ENCODE measurements at regions not wholly inside any gene's neighbourhood (a gene's known extent, or its start where the extent isn't known, plus 50 kb on each side); places are given as distances from the start of the nearest gene placed in this dataset.
A peak's percentile ranks its signal among the peaks of the same experiment; 100 is the strongest.
"Not testable (repeated sequence)": the region's sequence is repeated elsewhere in the genome, so short reads cannot be mapped to it uniquely, and the experiment has no call there.

DNA sequence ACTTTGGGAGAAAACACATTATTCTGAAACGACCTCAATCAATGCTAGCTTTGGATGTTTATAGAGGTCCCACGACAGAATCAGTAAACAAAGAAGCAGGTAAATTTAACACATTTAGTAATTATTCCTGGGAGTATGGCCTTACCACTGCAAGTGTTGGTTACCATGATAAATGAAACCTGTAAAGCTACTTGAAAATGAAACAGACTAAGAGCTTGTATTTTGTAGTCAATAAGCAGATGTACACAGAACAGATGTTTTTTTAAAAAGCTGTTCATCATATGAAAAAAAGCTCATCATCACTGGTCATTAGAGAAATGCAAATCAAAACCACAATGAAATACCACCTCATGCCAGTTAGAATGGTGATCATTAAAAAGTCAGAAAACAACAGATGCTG, 295.3 kb upstream of the XYLT1 start:
- no peaks in the 10 kb centered on the region for H3K9me3 ChIP-seq (ENCODE audit: control insufficient read depth, insufficient read depth, low read length)
- no peak overlapping the region for H3K9ac ChIP-seq (ENCODE audit: low read depth, low read length)
- H3K36me3 ChIP-seq (ENCODE audit: insufficient read depth, low read length): no peaks in the 10 kb centered on the region
- no peaks in the 10 kb centered on the region for H3K4me1 ChIP-seq (ENCODE audit: insufficient read depth, low read length)

DNA sequence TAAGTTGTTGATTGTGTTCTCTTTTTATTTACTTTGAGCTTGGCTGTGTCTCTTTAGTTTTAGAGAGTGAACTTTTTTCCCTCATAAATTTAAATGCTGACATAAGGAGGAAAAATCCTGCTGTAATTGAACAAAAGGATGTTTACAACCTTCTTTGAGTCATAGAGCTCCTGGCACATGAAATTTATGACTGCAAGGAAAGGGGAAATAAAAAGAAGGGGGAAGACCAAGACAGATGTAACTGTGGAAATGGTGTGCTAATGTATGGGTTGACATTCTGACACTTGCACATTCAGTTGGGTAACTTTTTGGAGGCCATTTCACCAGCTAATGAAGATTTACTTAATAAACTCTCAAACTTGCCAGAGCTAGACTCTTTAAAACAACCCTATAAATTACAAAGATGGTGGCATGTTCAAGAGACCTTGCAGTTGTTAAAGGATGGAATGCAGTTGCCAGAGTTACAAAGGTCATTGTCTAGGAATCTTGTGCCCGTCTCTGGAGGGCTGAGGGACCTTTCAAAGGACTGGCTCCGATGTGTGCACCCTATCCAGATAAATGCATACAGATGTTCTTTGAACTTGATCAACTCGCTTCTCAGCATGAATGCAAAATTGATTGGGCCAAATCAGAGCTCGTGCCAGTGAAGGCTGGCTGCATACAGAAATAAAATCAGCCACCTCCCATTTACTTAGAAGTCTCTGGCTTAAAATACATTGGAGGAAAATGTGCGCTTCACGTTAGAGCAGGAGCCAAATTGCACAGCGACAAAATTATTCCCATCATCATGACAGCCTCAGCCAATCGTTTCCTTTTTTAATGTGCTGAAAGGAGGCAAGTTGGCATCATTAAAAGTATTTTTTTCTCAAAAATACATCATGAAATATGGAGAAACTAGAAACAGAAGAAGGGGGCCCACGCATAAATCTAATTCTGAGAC, 289.0 kb upstream of the XYLT1 start:
- H3K36me3 ChIP-seq (ENCODE audit: insufficient read depth, low read length): no peaks in the 10 kb centered on the region
- peaks cover 9% of the 10 kb centered on the region for H3K4me1 ChIP-seq (ENCODE audit: insufficient read depth, low read length)
- no peaks in the 10 kb centered on the region for H3K9me3 ChIP-seq (ENCODE audit: control insufficient read depth, insufficient read depth, low read length)
- H3K9ac ChIP-seq (ENCODE audit: low read depth, low read length): no peak overlapping the region

DNA sequence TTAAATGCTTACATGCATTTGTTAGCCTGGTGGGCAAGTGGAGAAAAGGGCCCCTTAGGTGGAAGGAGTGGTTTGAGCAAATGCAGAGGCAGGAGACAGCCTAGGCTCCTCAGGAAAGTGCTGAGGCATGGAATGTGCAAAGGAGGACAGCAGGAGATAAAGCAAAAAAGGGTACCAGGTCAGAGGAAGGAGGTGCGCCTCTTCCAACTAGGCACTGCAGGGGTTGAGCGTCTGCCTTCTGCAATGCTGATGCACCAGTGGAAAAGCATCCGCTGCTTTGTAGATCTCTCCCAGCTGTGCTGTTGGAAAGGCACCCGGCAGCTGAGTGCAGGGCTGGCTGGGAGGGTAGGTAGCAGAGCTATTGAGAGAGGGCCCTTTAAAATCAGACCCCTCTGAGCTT, 287.0 kb upstream of the XYLT1 start:
- H3K36me3 ChIP-seq (ENCODE audit: insufficient read depth, low read length): no peaks in the 10 kb centered on the region
- H3K9me3 ChIP-seq (ENCODE audit: control insufficient read depth, insufficient read depth, low read length): no peaks in the 10 kb centered on the region
- H3K4me1 ChIP-seq (ENCODE audit: insufficient read depth, low read length): peaks cover 9% of the 10 kb centered on the region
- no peak overlapping the region for H3K9ac ChIP-seq (ENCODE audit: low read depth, low read length)

DNA sequence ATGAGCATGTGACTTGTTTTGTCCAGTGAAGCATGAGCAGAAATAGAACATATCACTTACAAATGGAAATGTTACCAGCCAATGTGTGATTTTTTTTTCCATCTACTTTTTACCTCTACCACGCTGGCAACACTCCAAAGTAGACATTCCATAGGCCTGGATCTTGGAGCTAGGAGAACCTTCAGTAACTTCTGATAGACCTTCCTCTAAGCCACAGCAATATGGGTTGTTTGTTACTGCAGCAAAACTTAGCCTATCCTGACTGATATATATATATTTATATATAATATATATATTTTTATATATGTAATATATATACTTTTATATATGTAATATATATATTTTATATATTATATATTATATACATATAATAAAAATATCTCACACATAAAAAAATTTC, 284.4 kb upstream of the XYLT1 start:
- Histone ChIP-seq H3K9ac (ENCODE audit: low read depth, low read length) (no peak overlapping the region), H3K4me1 (ENCODE audit: insufficient read depth, low read length) (peaks cover 9% of the 10 kb centered on the region), H3K36me3 (ENCODE audit: insufficient read depth, low read length) (no peaks in the 10 kb centered on the region), H3K9me3 (ENCODE audit: control insufficient read depth, insufficient read depth, low read length) (no peaks in the 10 kb centered on the region)

DNA sequence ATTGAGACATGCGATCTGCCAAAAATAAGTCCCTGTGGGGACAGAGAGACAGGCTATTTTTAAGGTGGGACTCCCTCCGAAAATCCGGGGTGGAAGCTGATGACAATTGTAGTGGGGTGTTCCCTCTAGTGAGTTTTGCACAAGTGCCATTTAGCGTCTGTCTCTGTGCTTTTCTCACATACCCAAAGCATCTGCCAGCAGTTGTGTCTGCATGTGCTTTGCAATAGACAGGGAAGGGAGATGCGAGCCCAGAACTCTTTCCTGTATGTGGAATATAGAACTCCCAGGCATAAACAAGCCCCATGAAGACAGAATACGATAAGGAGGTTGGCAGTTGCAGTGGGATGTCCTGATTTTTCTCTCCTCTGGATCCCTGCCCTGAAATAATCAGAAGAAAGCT, 282.7 kb upstream of the XYLT1 start:
- H3K9ac ChIP-seq (ENCODE audit: low read depth, low read length): no peak overlapping the region
- H3K4me1 ChIP-seq (ENCODE audit: insufficient read depth, low read length): peaks cover 4% of the 10 kb centered on the region
- no peaks in the 10 kb centered on the region for H3K36me3 ChIP-seq (ENCODE audit: insufficient read depth, low read length)
- no peaks in the 10 kb centered on the region for H3K9me3 ChIP-seq (ENCODE audit: control insufficient read depth, insufficient read depth, low read length)

DNA sequence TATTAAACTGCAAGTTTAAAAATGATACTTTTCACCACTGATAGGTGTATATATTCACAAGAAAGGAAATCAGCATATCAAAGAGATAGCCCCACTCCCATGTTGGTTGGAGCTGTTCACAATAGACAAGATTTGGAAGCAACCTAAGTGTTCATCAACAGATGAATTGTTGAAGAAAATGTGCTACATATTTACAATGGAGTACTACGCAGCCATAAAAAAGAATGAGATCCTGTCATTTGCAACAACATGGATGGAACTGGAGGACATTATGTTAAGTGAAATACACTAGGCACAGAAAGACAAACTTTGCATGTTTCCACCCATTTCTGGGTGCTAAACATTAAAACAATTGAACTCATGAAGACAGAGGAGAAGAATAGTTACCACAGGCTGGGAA, 278.9 kb upstream of the XYLT1 start:
- Histone ChIP-seq H3K4me1 (ENCODE audit: insufficient read depth, low read length) (peaks cover 12% of the 10 kb centered on the region), H3K9ac (ENCODE audit: low read depth, low read length) (no peak overlapping the region), H3K9me3 (ENCODE audit: control insufficient read depth, insufficient read depth, low read length) (no peaks in the 10 kb centered on the region), H3K36me3 (ENCODE audit: insufficient read depth, low read length) (no peaks in the 10 kb centered on the region)

DNA sequence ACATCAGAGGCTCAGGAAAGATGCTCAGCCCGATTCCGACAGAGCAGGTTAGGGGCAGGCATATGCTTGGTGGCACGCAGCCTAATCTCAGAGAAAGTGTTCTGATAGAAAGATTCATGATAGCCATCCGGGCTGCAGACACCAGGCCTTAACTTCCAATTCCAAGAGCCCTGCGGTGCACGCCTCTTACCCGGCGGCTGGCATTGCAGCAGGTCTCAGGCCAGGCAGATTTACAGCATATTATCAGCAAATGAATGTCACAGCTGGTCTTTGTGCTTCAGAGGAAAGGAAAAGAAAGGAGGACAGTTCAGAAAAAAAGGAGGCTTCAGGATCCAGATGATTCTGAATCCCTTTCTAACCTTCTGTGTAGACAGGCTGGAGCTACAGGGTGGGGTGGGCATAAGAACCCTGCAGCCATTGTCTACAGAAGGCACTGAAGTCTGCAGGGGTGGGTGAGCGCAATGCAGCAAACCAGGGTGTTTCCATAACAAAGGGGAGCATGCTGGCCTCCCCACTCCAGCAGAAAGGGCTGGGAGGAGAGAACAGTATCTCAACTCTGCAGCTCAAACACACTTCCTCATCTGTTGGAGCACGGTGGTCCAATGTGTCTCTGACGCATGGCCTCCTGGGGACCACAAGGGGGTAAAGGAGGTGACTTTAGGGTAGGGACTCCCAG, 277.4 kb upstream of the XYLT1 start:
- Histone ChIP-seq H3K36me3 (ENCODE audit: insufficient read depth, low read length) (no peaks in the 10 kb centered on the region), H3K4me1 (ENCODE audit: insufficient read depth, low read length) (peaks cover 21% of the 10 kb centered on the region), H3K9ac (ENCODE audit: low read depth, low read length) (no peak overlapping the region), H3K9me3 (ENCODE audit: control insufficient read depth, insufficient read depth, low read length) (no peaks in the 10 kb centered on the region)

DNA sequence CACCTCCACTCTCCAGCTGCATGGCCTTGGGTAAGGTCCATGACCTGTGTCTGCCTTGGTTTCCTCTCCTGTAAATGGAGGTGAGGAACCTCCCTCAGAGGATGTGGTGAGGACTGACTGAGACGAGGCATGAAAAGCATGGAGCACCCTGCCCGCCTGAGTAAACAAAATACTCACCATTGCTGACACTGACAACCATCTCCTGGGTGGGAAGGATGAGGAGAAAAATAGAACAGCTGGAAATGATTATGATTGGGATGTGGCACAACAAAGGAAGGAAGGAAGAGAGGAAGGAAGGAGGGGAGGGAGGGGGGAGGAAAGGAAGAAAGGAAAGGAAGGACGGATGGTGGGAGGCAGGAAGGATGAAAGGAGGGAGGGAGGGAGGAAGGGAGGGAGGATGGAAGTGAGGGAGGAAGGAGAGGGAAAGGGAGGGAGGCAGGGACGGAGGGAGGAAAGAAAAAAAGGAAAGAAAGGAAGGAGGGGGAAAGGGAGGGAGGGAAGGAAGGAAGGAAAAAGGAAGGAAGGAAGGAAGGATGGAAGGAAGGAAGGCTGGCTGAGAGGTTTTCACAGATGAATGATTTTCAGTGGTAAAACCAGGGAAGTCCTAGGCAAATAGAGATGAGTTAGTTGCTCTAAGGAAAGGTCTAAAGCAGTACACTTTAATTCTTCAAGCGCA, 276.5 kb upstream of the XYLT1 start:
- H3K9ac ChIP-seq (ENCODE audit: low read depth, low read length): no peak overlapping the region
- no peaks in the 10 kb centered on the region for H3K9me3 ChIP-seq (ENCODE audit: control insufficient read depth, insufficient read depth, low read length)
- no peaks in the 10 kb centered on the region for H3K36me3 ChIP-seq (ENCODE audit: insufficient read depth, low read length)
- peaks cover 21% of the 10 kb centered on the region for H3K4me1 ChIP-seq (ENCODE audit: insufficient read depth, low read length)

DNA sequence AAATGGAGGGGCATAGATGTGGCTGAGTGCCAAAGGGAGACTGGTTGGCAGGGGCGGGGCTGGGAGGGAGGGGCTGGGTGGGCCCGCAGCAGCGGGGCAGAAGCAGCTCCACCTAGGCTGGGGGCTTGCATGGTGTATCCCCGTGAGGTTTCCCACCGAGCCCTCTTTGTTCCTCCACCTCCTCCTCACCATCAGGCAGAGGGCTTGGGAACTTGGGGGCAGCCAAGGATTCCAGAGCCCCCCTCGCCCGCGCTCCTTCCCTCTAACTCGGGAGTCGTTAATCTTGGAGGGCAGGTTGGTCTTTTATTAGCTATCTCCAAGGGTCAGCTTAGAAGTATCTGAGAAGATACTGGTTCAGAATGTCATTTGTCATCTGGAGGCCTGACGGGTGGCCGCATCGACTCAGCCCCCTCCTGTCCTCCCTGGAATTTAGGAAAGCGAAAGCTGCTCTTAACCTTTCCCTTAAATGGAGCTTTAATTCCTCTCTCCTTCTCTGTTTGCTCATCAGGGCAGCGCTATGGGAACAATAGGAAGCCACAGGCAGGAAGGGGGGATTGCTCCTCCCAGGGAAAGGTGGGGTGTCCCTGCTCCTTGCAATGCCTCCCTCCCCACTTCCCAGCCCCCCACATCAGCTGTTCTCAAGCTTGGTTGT, 274.3 kb upstream of the XYLT1 start:
- Histone ChIP-seq H3K36me3 (ENCODE audit: insufficient read depth, low read length) (no peaks in the 10 kb centered on the region), H3K9ac (ENCODE audit: low read depth, low read length) (peak overlapping the region; percentile 21; the same call in 1 of the 2 replicates), H3K4me1 (ENCODE audit: insufficient read depth, low read length) (peaks cover 21% of the 10 kb centered on the region), H3K9me3 (ENCODE audit: control insufficient read depth, insufficient read depth, low read length) (no peaks in the 10 kb centered on the region)

DNA sequence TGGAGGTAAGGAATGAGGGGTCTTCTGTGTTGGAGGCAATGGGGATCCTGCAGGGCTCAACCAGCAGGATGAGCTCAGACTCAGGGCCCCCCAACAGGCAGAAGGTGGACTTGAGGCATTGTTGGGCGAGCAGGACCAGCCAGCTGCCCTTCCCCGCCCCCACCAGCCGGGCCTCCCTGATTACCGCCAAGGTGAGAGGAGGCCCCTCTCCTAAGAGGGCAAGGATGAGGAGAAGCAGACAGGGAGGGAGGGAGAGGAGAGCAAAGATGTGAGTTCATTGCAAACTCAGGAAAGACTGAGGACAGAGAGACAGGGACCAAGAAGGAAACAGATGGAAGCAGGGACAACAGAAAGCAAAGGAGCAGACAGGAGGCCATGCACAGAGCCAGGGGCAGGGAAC, 272.8 kb upstream of the XYLT1 start:
- Histone ChIP-seq H3K36me3 (ENCODE audit: insufficient read depth, low read length) (no peaks in the 10 kb centered on the region), H3K9me3 (ENCODE audit: control insufficient read depth, insufficient read depth, low read length) (no peaks in the 10 kb centered on the region), H3K4me1 (ENCODE audit: insufficient read depth, low read length) (peaks cover 21% of the 10 kb centered on the region), H3K9ac (ENCODE audit: low read depth, low read length) (no peak overlapping the region)

DNA sequence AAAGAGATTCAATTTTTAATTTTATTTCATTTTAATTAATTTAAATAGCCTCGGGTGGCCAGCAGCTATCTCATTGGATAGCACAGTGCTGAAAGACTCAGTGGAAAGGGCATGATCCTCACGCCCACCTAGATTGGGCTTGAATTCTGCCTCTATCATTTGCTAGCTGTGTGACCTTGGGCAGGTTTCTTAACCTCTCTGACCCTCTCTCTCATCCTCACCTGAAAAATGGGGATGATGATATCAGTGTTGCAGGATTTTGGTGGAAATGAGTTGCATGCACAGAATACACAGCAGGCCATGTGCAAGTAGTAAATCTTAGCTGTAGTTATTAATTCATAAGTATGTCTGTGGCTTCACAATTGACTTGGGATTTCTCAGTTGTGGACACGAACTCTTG, 272.4 kb upstream of the XYLT1 start:
- Histone ChIP-seq H3K36me3 (ENCODE audit: insufficient read depth, low read length) (no peaks in the 10 kb centered on the region), H3K4me1 (ENCODE audit: insufficient read depth, low read length) (peaks cover 21% of the 10 kb centered on the region), H3K9me3 (ENCODE audit: control insufficient read depth, insufficient read depth, low read length) (no peaks in the 10 kb centered on the region), H3K9ac (ENCODE audit: low read depth, low read length) (no peak overlapping the region)

DNA sequence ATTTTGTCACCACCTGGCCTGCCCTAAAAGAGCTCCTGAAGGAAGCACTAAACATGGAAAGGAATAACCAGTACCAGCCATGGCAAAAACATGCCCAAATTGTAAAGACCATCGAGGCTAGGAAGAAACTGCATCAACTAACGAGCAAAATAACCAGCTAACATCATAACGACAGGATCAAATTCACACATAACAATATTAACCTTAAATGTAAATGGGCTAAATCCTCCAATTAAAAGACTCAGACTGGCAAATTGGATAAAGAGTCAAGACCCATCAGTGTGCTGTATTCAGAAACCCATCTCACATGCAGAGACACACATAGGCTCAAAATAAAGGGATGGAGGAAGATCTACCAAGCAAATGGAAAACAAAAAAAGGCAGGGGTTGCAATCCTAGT, 264.3 kb upstream of the XYLT1 start:
- not testable (repeated sequence) for H3K9ac ChIP-seq (ENCODE audit: low read depth, low read length); H3K36me3 ChIP-seq (ENCODE audit: insufficient read depth, low read length); H3K4me1 ChIP-seq (ENCODE audit: insufficient read depth, low read length); H3K9me3 ChIP-seq (ENCODE audit: control insufficient read depth, insufficient read depth, low read length)

DNA sequence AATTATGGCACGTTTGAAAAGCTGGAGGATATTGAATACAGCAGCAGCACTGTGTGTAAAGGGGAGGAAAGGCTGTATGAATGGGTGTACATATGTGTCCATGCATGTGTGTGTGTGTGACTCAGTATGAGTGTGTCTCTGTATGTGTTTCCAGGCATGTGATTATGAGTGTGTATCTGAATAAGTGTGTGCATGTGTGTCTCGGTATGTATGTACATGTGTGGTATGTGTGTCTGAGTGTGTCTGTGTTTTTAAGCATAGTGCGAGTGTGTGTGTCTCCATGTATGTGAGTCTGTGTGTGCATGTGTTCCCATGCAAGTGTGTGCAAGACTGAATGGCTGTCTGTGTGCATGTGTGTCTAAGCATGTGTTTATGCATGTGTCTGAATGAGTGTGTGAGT, 259.1 kb upstream of the XYLT1 start:
- H3K9ac ChIP-seq (ENCODE audit: low read depth, low read length): no peak overlapping the region
- no peaks in the 10 kb centered on the region for H3K36me3 ChIP-seq (ENCODE audit: insufficient read depth, low read length)
- H3K9me3 ChIP-seq (ENCODE audit: control insufficient read depth, insufficient read depth, low read length): peaks cover 2% of the 10 kb centered on the region; the same call in 1 of the 2 replicates
- H3K4me1 ChIP-seq (ENCODE audit: insufficient read depth, low read length): no peaks in the 10 kb centered on the region

DNA sequence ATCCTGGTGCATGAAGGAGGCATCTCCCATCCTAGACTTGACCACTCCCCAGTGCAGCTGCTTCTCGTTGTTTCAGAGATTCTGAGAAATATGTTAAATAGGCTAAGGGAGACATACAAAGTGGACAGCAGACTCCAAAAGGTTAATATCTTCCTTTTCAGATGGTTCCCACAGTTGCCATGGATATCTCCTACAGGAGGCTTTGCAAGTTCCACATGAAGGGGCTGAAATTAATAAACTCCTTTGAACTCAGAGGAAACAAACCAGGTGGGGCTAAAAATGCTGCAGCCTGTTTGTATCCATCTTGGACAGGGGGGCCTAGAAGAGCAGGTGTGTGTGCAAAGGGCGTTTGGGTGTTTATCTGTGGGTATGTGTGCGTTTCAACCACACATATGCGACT, 257.4 kb upstream of the XYLT1 start:
- no peaks in the 10 kb centered on the region for H3K36me3 ChIP-seq (ENCODE audit: insufficient read depth, low read length)
- H3K9ac ChIP-seq (ENCODE audit: low read depth, low read length): no peak overlapping the region
- peaks cover under 1% of the 10 kb centered on the region; the same call in 1 of the 2 replicates for H3K9me3 ChIP-seq (ENCODE audit: control insufficient read depth, insufficient read depth, low read length)
- no peaks in the 10 kb centered on the region for H3K4me1 ChIP-seq (ENCODE audit: insufficient read depth, low read length)

All from ES-I3 (cell line).